ENCODE measurements at regions not wholly inside any gene's neighbourhood (a gene's known extent, or its start where the extent isn't known, plus 50 kb on each side); places are given as distances from the start of the nearest gene placed in this dataset.

GRCh38 chr3:124413989-124414598 lies 316.2 kb upstream of the UMPS start:
- no peak for DNase-seq

GRCh38 chr3:124415446-124415960 lies 314.7 kb upstream of the UMPS start:
- no peak for DNase-seq

GRCh38 chr3:124419303-124419702 lies 310.9 kb upstream of the UMPS start:
- no peak for DNase-seq

GRCh38 chr3:124420392-124420791 lies 309.9 kb upstream of the UMPS start:
- DNase-seq: no peak

- DNase-seq: no peak
These were observed 307.4 kb upstream of the UMPS start for GRCh38 chr3:124422805-124423204.

- no peak for DNase-seq
These were observed 305.9 kb upstream of the UMPS start for GRCh38 chr3:124424396-124424795.

GRCh38 chr3:124425972-124426371 lies 304.3 kb upstream of the UMPS start:
- DNase-seq: no peak

GRCh38 chr3:124428372-124429128 lies 301.7 kb upstream of the UMPS start:
- DNase-seq: no peak

- DNase-seq: peak; percentile 97
These were observed 301.0 kb upstream of the UMPS start for GRCh38 chr3:124429129-124429815.

- no peak for DNase-seq
These were observed 298.8 kb upstream of the UMPS start for GRCh38 chr3:124431331-124431994.

- no peak for DNase-seq
These were observed 296.1 kb upstream of the UMPS start for GRCh38 chr3:124434176-124434575.

- DNase-seq: no peak
These were observed 294.8 kb upstream of the UMPS start for GRCh38 chr3:124435467-124435866.

GRCh38 chr3:124438813-124439212 lies 291.4 kb upstream of the UMPS start:
- no peak for DNase-seq

- DNase-seq: no peak
These were observed 290.6 kb upstream of the UMPS start for GRCh38 chr3:124439603-124440002.

- DNase-seq: no peak
These were observed 288.5 kb upstream of the UMPS start for GRCh38 chr3:124441766-124442165.

- DNase-seq: no peak
These were observed 287.8 kb upstream of the UMPS start for GRCh38 chr3:124442463-124442862.

- DNase-seq: no peak
These were observed 286.8 kb upstream of the UMPS start for GRCh38 chr3:124443446-124443845.

GRCh38 chr3:124444075-124444474 lies 286.2 kb upstream of the UMPS start:
- no peak for DNase-seq

- no peak for DNase-seq
These were observed 285.4 kb upstream of the UMPS start for GRCh38 chr3:124444896-124445295.

- no peak for DNase-seq
These were observed 282.4 kb upstream of the UMPS start for GRCh38 chr3:124447845-124448244.

GRCh38 chr3:124448954-124449353 lies 281.3 kb upstream of the UMPS start:
- no peak for DNase-seq

GRCh38 chr3:124450366-124450765 lies 279.9 kb upstream of the UMPS start:
- DNase-seq: no peak

GRCh38 chr3:124451630-124452317 lies 278.5 kb upstream of the UMPS start:
- no peak for DNase-seq

Measured in DMS 273 treated with DMSO at 0.1 percent for 48 hours (cell line).